AG09309 (cell line): ENCODE measurements at regions not wholly inside any gene's neighbourhood (a gene's known extent, or its start where the extent isn't known, plus 50 kb on each side); places are given as distances from the start of the nearest gene placed in this dataset.

Source experiments
- DNase-seq: peaks from one replicate; pipeline ENCODE4 v3.0.0-alpha.2; 2010; ENCODE audit warnings: low read depth
- H3K4me3 ChIP-seq: 2 replicates; pipeline ENCODE4 v1.5.1; 2011; ENCODE audit warnings: mild to moderate bottlenecking, low read depth, low read length, moderate library complexity; ENCODE audit not compliant: control insufficient read depth
- TF ChIP-seq, protein P1 (sequence below): IDR thresholded peaks from 2 replicates; pipeline ENCODE4 v1.5.1; 2011; ENCODE audit warnings: mild to moderate bottlenecking, low read depth, low read length, inconsistent platforms; ENCODE audit not compliant: insufficient read depth, control insufficient read depth; ENCODE audit errors: missing control alignments

DNA sequence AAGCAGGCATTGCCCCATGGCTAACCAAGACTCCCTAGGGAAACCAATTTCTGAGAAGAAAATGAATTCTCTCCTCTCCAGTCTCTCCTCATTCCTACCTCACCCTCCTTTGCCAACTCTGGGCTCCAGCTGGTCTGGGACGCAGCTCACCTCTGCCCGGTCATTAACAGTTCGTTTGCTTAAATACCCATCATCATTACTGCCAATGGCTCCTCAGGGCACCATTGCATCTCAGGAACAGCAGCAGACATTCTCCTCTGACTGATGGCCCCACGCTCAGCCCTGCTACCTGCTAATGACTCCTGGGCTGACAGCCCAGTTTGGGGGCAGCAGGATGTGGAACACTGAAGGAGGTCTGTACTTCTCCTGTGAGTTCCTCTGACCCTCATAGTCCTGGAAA is 462.0 kb downstream of the INSC start:
- H3K4me3 ChIP-seq: no peak overlapping the region
- TF ChIP-seq, protein P1, sequence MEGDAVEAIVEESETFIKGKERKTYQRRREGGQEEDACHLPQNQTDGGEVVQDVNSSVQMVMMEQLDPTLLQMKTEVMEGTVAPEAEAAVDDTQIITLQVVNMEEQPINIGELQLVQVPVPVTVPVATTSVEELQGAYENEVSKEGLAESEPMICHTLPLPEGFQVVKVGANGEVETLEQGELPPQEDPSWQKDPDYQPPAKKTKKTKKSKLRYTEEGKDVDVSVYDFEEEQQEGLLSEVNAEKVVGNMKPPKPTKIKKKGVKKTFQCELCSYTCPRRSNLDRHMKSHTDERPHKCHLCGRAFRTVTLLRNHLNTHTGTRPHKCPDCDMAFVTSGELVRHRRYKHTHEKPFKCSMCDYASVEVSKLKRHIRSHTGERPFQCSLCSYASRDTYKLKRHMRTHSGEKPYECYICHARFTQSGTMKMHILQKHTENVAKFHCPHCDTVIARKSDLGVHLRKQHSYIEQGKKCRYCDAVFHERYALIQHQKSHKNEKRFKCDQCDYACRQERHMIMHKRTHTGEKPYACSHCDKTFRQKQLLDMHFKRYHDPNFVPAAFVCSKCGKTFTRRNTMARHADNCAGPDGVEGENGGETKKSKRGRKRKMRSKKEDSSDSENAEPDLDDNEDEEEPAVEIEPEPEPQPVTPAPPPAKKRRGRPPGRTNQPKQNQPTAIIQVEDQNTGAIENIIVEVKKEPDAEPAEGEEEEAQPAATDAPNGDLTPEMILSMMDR: no peak
- DNase-seq: no peak

DNA sequence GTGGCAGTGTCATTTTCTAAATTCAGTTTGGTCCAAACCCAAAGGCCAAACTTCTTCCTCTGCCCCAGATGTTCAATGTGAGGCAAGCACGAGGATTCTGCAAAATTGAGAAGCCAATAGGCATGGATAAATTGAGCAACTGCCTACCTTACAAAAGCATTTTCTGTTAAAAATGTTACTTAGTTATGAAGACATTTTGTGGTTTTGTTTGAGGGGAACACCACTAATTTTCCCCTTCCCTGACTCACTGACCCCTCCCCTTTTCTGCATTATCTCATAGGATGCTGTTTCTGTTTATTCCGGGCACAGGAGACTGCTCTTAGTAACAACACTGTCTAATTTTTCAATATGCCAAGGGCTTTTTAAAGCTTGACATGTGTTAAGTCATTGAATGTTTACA is 462.8 kb downstream of the INSC start:
- no peak for DNase-seq
- TF ChIP-seq, protein P1: no peak

DNA sequence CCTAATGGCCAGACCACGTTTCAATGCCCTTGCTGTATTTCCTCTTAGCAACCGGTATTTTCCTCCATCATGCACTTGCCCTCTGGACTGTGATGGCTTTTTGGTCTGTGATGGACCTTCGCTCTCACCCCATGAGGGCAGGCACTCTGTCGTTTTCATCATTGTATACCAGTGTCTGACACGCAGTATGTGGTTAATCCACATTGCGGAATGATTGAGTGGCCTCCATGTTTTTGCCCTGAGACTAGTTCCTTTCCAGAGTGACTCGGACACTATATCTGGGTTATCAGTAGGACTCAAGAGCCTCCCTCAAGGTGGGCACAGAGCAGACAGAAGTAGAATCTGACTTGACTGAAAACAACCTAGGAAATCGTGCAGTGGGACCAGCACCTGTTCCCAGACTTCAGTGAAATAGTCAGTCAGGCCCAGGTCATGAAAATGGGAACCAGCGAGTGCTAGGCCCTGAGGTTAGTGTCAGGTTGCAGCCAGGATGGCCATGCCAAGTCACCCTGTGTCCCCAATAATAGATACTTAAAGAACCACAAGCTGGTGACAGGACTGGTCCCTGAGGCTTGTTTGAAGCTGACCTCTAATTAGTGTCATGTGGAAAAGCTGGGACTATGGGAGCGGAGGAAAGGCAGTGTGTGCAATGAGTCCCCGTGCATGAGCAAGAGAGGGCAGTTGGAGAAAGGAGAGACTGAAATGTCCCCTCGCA is 464.7 kb downstream of the INSC start:
- TF ChIP-seq, protein P1: no peak
- no peak overlapping the region for H3K4me3 ChIP-seq
- DNase-seq: no peak

More for the DNA sequence above, 462.8 kb downstream of the INSC start:
- no peak overlapping the region for H3K4me3 ChIP-seq

DNA sequence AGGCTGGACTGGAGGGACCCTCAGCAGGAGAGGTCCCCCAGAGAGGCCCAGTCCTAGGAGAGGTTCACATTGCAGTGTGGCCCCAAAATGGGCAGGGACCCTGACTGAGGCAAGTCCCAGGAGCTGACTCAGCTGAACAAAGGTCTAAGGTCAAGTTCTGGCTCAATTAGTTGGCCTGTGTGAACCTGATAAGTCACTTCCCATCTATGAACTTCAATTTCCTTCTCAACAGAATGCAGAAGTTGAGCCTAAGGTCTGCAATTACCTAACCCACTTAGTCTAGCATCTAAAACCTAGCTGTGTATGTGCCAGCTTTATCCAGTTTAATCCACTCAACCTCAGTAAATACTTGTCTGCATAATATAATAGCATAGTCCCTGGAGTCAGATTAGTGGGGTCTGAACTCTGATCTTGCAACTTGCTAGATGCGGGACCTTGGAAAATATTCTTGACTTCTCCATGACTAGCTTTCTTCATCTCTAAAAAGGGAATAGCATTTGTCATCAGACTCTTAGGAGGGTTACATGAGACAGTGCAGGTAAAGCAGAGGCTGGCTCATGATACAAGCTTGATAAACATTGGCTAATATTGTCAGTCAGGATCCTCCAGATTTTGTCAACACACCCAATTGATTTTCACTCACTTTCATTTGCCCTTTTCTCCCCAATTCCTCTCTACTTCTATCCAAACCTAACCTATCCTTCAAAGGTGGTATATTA is 465.5 kb downstream of the INSC start:
- TF ChIP-seq, protein P1: no peak
- no peak overlapping the region for H3K4me3 ChIP-seq
- no peak for DNase-seq

DNA sequence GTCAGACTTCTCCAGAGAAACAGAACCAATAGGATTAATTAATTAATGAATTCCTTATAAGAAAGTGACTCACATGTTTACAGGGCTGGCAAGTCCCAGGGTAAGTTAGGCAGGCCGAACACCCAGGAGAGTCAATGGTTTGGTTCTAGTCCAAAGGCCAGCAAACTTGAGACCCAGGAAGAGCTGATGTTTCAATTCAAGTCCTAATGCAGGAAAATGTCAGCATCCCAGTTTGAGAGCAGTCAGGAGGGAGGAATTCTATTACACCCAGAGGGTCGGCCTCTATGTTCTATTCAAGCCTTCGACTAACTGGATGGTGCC is 466.0 kb downstream of the INSC start:
- TF ChIP-seq, protein P1: no peak
- no peak for DNase-seq
- no peak overlapping the region for H3K4me3 ChIP-seq

DNA sequence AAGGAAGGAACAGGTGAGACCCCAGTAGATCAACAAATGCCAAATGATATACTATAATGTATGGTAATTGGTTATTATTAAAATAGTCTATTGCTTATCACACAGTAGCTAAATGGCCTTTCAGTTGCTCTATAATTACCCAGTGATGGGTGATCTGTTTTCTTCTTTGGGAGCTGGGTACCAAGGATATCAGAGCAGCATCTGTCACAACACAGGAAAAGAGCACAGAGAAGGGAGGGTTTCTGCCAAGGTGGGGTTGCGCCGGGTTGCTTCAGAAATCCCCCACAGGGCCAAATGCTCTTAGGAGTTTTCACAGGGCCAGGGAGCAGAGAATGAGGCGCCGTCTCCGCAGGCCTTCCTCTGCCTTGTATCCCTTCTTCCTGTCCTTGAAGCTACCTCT is 469.4 kb downstream of the INSC start:
- no peak overlapping the region for H3K4me3 ChIP-seq
- DNase-seq: no peak
- TF ChIP-seq, protein P1: no peak
